Embryonic facial prominence (tissue), 1 donor: ENCODE measurements at regions not wholly inside any gene's neighbourhood (a gene's known extent, or its start where the extent isn't known, plus 50 kb on each side); places are given as distances from the start of the nearest gene placed in this dataset.
A peak's percentile ranks its signal among the peaks of the same experiment; 100 is the strongest.
"Not testable (repeated sequence)": the region's sequence is repeated elsewhere in the genome, so short reads cannot be mapped to it uniquely, and the experiment has no call there.

Experiments
- DNase-seq: peaks from one replicate; pipeline ENCODE4 v3.0.0-alpha.2; 2016; ENCODE audit errors: extremely low spot score

DNA sequence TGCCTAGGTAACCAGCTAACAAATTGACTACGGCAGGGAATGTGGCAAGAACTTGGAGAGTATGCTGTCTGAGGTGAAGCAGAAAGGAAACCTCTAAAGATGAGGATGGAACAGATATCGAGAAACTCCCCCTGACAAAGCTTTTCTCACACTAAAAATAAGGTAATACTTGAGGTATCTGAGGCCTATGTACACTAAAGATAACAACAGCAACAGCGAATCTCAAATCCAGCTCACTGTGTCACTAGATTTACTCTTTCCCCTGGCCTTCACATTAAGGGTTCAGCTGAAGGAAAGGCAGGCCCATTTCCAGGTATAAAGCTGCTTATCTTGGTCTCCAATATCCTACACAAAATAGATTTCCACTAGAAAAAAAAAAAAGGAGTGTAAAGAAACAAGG lies 518.0 kb downstream of the KCNT2 start:
- no peak for DNase-seq

DNA sequence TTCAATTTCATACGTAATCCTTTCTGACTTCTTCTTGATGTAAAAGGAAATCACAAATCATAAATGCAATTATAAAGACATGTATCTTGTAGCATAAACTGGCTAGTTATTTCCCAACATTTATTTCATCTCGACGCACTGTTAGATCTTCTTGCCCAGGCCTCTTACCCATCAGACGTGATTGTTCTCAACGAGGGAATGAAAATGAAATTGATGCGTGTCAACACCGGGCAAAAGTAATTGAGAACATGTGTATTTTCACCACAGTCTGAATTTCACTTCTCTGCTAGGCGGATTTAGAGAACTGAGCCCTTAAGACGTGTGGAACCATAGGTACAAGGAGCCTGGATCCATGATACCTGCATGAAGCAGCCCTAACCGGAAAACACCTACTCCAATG lies 519.7 kb downstream of the KCNT2 start:
- no peak for DNase-seq

DNA sequence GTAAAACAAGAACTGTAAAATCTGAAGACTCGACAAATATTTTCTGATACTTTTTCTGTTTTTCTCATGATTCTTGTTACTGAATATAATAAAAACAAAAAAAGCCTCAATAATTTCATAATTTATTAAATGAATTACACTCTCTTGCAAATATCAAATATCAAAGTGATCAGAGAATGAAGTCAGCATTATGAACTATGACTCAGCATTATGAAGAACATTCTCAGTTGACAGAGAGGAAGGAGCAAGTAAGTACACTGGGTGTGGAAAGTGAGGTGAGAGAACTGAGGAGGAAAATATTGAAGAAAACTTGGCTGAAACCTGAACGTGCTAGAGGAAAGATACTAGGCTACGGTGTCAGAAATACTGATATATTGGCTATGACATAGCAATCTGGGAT lies 529.5 kb downstream of the KCNT2 start:
- no peak for DNase-seq

DNA sequence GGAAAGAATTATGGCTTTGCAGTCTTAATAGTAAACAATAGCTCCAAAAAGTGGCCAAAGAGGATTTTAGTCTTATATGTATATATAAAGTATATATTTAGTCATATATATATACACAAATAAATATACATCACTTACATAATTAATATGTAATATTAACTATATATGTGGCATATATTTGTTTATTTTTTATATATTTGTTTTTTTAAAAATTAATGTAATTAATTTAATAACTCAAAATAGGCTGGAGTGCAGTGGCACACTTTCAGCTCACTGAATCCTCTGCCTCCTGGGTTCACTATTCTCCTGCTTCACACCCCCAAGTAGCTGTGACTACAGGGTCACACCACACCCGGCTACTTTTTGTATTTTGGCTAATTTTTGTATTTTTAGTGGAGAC lies 532.6 kb downstream of the KCNT2 start:
- no peak for DNase-seq

DNA sequence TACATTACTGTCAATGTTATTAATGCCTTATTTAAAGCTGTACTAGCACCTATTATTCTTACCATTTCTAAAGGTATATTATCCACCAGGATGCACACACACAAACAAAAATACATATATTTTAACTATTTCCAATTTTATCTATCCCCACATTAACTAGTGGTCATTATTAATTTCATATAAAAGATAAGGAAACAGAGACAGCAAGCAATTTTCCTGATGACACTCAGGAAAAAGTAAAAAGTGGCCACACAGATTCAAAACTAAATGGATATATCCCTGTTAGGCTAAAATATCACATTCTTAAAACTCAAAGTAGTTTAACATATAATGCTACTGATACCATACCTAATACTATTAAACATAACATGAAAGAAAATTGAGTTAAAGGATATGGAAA lies 534.1 kb downstream of the KCNT2 start:
- DNase-seq: no peak

DNA sequence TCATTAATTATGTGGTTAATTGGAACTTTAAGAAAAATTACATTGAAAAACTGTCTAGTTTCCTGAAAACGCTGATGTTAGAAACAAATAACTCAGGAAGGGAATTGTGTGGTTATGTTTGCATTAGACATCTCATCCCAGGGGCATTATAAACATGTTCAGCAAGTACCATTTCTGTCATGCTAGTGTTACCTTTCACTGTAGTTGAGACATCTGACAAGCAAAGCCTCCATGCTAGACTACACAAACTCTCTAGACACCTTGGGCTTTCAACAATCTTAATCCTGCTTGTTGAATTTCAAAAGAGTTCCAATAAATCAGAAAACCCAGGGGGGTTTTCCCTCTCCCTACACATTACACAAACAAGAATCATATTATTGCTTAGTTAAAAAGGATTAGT lies 536.8 kb downstream of the KCNT2 start:
- DNase-seq: no peak

DNA sequence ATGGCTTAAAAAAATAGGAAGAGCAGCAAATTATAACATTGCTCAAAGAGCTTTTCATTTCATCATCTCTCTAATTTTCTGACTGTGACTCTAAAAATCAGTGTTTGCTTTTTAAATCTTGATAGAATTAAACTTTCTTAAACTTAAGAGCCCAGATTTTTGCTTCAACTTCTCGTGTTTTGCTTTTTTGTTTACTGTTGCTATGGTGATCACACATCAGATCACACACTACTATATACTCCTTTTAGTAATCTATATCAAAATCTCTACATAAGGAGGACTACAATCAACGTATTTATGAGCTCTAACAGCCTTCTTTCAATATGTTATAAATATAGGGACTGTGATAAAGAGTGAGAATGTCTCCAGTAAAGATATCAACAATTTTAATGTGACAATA lies 537.3 kb downstream of the KCNT2 start:
- DNase-seq: no peak

DNA sequence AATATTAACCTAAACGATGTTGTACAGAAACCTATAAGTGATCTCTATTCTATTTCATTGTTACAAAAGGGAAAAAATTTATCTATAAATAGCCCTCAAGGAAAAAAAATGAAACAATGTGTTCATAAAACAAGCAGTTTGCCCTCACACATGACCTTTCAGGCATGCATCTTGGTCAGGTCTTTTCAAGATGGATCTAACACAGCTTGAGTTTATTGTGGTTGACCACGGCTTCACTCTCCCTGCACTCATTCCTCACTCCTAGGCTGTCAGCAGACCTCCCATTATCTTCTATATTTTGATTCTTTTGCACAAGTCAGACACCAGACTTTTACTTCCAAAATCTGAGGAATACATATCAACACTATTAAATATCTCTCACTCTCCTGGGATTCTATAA lies 544.3 kb downstream of the KCNT2 start:
- no peak for DNase-seq

DNA sequence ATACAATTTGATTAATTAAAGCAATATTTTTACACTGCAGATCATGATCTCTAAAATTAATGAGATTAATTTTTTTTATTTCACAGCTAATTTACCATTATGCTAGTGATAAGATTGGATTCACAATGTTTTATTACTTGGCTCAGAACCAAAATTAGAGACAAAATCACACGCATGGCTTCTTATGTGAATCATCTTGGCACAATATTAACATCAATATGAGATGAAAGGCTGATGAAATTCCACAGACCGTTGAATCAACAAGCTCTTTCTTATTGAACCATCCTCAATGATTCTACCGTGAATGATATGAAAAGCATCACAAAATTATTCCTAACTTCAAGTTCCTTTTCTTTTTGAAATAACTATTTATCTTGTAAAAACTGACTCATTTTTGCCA lies 544.9 kb downstream of the KCNT2 start:
- no peak for DNase-seq

DNA sequence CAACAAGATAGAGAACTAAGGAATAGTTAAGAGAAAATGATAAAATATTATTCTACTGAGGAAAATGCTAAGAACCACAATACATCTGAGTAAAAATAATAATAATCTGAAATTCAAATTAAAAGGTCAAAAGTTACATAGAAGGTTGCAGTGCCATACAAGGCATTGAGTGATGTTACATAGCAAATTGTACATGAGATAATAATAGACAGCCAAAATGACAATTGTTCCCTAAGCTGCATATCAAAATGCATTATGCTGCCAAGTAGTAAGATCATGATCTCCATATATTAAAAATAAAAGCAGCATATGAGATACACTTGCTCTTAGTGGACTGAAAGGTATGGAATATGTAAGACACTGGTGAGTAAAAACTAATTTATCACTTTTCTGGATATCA lies 547.7 kb downstream of the KCNT2 start:
- DNase-seq: no peak

DNA sequence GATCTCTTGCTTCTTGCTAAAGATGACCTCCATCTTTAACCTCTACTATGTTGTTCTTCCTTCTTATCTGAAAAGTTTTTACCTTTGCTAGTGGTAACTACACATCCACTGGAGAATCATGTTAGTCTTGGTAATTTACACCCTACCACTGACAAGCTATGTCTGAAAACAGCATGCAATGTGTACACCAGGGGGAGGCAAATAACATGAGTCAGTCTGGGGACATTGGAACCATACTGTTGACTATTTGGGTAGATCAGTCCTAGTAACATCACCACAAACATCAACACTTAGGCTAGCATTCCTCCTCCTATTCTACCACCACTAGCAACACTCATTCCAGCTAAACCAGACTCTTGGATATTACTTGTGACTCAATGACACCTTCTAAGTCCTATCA lies 549.0 kb downstream of the KCNT2 start:
- no peak for DNase-seq

DNA sequence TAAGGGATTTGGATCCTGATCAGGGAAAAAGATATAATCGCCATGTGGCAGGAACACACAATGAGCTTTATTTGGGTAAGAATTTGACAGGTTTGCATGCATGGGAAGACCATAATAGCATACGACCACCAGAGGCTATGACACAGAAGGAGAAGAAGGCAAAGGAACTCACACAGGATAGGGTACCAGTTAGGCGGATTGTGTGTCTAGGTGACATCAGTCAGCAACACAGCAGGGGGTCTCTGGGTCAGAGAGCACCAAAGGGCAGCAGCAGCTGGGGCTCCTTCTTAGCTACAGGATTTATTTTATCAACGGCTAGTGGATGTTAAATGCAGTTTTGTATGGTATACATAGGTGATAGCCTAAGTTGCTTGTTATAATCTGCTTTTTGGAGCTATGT lies 551.3 kb downstream of the KCNT2 start:
- no peak for DNase-seq

DNA sequence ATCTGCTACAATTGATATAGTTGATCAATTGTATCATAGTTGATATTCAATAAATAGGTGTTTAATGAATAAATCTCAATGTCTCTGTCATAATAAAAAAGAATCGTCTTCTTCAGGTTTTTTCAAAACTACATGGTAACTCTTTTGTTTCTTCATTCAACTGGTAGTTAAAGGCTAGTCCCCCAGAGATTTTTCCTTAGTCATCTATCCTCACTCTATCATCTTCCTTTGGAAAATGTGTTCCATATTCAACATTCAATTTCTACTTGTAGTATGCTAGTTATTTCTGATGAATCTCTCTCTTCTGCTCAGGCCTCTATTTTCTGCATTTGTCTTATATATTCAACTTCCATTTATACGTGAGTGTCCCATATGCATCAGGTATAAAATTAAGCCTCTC lies 558.8 kb downstream of the KCNT2 start:
- DNase-seq: no peak

DNA sequence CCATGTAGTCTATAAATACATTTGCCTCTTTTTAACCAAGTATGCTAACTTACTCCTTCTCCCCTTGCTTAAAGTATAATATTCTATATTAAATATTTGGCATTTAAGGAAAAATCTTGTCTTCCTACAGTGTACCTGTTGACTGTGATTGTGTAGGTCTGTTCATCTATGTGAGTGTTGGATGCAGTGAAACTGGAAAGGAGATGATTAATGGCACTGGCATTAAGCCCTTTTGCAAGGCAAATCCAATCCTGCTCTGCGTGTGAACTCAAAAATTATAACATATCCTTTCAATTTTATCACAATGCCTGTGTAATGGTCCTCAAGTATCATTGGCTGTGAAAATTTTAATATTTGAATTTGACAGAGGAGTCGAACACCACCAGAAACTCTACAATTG lies 565.0 kb downstream of the KCNT2 start:
- DNase-seq: no peak

DNA sequence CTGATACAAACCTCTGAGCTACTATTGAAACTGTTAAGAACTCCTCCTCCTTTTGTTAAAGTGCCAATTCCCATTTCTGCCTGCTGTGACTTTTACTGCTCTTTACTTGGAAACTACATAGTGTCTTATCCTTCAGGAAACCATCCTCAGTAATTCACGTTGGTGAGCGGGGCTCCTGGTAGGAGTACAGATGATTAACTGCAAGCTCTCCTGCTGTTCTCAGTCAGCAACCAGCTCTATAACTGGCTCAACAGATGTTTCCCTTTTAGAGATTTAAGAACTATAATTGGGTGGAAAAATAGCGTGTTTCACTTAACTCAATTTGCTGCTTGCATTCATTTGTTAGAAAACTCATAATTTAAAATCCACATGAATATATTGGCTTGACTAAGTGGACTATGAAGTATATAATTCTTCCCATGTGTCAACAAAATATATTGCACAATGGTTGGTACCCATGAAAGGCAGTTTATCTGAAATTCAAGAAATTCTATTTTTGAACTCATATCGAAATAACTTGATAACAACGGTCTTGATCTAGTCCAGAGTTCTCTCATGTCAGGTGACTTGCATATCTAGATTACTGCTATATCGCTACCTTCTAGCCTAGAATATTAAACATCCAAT lies 574.0 kb downstream of the KCNT2 start:
- peak; percentile 41 for DNase-seq

DNA sequence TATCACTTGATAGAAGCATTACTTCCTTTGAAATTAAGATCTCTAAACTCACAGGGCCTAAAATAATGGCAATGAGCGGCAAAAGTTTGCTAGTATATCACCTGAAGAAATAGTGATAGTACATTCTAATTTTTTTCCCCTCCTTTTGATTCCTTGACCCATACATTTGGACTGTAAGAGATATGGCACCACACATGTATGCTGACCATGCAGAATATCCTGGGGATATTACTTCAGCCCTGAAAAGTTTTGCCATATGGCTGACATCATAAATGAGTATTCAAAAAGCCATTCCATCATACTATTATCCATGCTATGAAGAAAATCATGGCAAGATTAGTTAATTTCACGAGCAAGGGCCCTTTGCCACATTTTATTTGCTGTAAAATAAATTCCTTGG lies 576.9 kb downstream of the KCNT2 start:
- DNase-seq: not testable (repeated sequence)

DNA sequence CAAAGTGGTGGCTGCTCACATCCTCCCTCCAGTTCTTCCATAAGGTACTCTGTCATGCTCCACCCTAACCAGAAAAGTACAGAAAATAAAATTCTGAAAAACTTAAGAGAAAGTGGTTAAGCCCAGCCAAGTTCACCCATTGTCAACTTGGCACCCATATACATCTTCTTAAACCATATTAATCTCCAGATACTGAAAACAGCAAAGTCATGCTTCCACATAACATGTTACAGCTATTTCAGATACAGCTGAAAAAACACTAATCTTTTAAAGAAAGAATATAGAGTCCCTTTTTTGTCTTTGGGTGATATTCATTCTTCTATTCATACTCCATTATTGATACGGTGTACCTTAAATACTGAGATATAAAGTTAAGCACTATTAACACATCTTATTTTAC lies 577.8 kb downstream of the KCNT2 start:
- DNase-seq: no peak

DNA sequence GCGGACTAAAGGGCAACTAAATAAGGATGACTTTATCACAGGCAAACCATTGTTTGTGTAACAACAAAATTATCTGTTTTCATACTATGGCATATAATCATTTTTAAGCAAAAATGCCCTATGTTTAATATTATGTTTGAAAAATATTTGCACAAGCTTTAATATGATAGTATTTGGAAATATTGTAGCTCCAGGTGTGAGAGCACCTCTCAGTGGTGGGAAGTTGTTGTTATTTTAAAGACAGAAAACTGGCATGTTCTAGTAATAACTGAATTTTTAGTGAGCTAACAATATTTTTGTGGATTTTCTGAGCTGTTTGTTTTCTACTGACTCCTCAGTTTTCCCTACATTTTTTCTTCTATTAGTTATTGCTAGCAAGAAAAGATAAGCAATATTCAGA lies 578.8 kb downstream of the KCNT2 start:
- no peak for DNase-seq

DNA sequence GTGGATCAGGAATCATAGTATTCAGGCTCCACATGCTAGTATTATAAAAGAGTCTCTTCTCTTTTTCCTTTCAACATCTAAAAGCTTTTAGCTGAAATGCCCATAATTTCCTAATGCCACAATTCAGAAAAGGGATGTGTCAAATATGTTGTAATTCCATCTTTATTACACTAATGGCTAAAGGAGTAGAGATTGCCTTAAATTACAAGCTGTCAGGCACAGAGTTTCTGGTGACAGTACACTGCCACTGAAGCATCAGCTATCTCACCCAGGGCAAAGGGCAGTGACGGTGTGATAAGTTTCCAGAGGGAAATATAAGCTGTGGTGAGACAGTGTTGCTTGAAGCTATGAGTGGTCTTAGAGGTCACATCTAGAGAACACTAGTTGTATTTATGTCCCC lies 581.1 kb downstream of the KCNT2 start:
- no peak for DNase-seq

DNA sequence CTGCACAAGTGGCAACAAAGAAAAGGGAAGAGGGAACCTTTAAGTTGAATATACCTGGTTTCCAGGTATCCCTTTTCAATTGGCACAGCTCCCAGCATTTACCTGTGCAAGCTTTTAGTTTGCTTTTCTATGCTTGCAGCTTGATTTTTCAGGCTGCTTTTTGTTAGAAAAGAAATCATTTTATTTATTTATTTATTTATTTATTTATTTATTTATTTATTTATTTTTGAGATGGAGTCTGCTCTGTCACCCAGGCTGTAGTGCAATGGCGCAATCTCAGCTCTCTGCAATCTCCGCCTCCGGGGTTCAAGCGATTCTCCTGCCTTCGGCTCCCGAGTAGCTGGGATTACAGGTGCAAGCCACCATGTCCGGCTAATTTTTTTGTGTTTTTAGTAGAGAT lies 587.1 kb downstream of the KCNT2 start:
- DNase-seq: not testable (repeated sequence)

DNA sequence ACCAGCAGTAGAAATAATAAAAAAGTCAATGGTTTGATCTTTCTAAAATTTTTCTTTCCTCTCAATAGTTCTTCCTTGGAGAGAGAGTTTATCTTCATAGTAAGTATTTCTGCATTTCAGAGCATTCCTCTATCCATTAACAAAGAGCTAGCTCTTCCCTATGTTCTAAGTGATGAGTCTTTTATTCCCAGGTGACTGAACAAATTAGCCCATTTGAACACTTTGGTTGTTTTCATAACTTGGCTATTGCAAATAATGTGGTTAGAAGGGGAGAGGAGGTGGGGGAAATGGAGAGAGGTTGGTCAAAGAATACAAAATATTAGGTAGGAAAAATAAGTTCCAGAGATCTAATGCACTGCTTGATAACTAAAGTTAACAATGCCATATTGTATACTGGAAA lies 598.9 kb downstream of the KCNT2 start:
- DNase-seq: no peak

DNA sequence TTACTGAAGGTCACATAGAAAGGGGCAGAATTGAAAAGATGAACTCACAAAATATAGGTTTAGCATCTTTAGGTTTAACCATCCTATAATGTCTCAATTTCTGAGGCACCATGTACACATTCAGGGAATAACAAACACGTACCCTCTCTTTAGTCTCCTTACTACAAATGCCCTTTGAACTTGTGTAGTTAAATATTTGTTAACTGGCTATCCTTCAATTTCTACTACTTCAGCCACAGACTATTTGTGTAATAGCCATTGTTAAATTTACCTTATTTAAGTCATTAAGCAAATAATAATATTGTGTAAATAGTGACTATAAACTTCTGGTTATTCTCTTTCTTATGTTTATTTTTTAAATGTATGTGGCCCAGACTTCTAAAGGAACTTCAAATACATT lies 600.5 kb downstream of the KCNT2 start:
- DNase-seq: no peak

DNA sequence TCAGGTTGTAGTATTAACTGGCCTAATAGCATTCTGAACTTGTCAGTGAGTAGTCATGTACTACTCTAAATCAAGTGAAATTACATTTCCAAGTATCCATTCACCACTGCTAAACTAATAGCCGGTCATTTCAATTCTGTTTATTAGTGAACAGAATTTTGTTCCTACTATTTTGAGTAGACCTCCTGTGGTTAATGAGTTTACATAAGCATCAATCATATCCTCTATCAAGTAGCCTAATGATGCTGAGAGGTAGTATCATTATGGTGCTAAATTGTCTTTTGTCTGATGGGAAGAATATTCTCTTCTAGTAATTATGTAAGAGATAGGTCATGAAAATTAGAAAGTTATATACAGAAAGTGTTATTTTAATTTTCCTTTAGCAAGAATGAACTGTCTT lies 602.8 kb downstream of the KCNT2 start:
- no peak for DNase-seq

DNA sequence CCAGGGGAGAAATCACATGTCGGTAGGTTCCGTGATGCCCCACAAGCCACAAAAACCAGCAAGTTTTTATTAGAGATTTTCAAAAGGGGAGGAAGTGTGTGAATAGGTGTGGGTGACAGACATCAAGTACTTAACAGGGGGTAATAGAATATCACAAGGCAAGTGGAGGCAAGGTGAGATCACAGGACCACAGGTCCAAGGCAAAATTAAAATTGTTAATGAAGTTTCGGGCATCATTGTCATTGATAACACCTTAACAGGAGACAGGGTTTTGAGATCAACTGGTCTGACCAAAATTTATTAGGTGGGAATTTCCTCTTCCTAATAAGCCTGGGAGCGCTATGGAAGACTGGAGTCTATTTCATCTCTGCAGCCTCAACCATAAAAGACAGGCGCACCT lies 603.9 kb downstream of the KCNT2 start:
- DNase-seq: not testable (repeated sequence)

DNA sequence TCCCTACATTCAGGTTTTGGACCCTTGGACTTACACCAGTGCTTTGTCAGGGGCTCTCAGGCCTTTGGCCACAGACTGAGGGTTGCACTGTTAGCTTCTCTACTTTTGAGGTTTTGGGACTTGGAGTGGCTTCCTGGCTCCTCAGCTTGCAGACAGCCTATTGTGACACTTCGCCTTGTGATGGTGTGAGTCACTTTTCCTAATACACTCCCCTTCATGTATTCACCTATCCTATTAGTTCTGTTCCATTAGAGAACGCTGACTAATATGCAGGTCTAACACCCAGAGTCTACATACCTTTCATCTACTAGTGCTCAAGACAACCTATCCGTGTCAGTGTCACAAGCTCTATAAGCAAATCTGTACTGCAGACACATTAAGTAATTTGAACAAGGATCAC lies 605.3 kb downstream of the KCNT2 start:
- DNase-seq: no peak
